H1 (cell line): ENCODE measurements at regions not wholly inside any gene's neighbourhood (a gene's known extent, or its start where the extent isn't known, plus 50 kb on each side); places are given as distances from the start of the nearest gene placed in this dataset.

Source experiments
- CTCF ChIA-PET: fragments of 300-600 bp; sonication (Branson Sonifier 250); formaldehyde crosslinking; loops from one replicate; lab custom pipeline; 2021; ENCODE audit not compliant: partially characterized antibody; lab: Charles Lee
- POLR2A ChIA-PET: fragments of 300-600 bp; sonication (Branson Sonifier 250); formaldehyde crosslinking; loops from one replicate; lab custom pipeline; 2021; ENCODE audit warnings: inconsistent platforms; ENCODE audit not compliant: partially characterized antibody; lab: Charles Lee
- DNase-seq, 2 experiments: peaks; one replicate each; pipeline versions ENCODE4 v3.0.0 to v3.0.0-alpha.2; 2010 to 2022; ENCODE audit warnings: low spot score in 2 of 2, low read depth in 1 of 2, mixed read lengths in 1 of 2
- FAIRE-seq: peaks from 2 replicates; lab custom pipeline; 2011; peaks lifted over from hg19 to GRCh38; lab: Jason Lieb, UNC
- H2AFZ ChIP-seq: 2 replicates; pipeline ENCODE4 v1.8.1; 2012; ENCODE audit warnings: low read length, inconsistent platforms
- H2AK5ac ChIP-seq: 2 replicates; pipeline ENCODE4 v1.6.1; 2013; ENCODE audit warnings: low read depth, low read length
- H2BK120ac ChIP-seq: replicated peaks from 2 replicates; pipeline ENCODE3; 2013; ENCODE audit warnings: low read depth, low read length, inconsistent platforms
- H2BK12ac ChIP-seq: 2 replicates; pipeline ENCODE4 v1.6.1; 2013; ENCODE audit warnings: low read depth, low read length
- H2BK15ac ChIP-seq: 2 replicates; pipeline ENCODE4 v1.6.1; 2013; ENCODE audit warnings: low read length
- H2BK20ac ChIP-seq: 2 replicates; pipeline ENCODE4 v1.6.1; 2013; ENCODE audit warnings: low read length
- H2BK5ac ChIP-seq: 2 replicates; pipeline ENCODE4 v1.6.1; 2013; ENCODE audit warnings: low read depth, low read length
- H3K14ac ChIP-seq: 2 replicates; pipeline ENCODE4 v1.6.1; 2013; ENCODE audit warnings: inconsistent platforms; ENCODE audit not compliant: insufficient read length
- H3K18ac ChIP-seq: 2 replicates; pipeline ENCODE4 v1.6.1; 2013; ENCODE audit warnings: low read length; ENCODE audit errors: extremely low read depth
- H3K23ac ChIP-seq: 2 replicates; pipeline ENCODE4 v1.6.1; 2013; ENCODE audit warnings: inconsistent platforms; ENCODE audit not compliant: insufficient read length
- H3K23me2 ChIP-seq: 2 replicates; pipeline ENCODE4 v1.6.1; 2013; ENCODE audit warnings: low read depth, low read length
- H3K27ac ChIP-seq: 2 replicates; pipeline ENCODE4 v1.6.1; 2011; ENCODE audit warnings: low read depth, low read length, inconsistent platforms
- H3K27me3 ChIP-seq, 4 experiments: replicated peaks in 1 of 4; 1 replicate in 1 of 4; 2 replicates in 3 of 4; pipeline versions ENCODE4 v1.6.1 to v1.8.1; 2011 to 2013; ENCODE audit warnings: low read length in 3 of 4, mild to moderate bottlenecking in 3 of 4, inconsistent platforms in 2 of 4, mixed read lengths in 2 of 4, moderate library complexity in 1 of 4; ENCODE audit not compliant: control insufficient read depth in 3 of 4, insufficient read depth in 3 of 4; ENCODE audit errors: extremely low read depth in 1 of 4
- H3K36me3 ChIP-seq, 4 experiments: 2 replicates each; pipeline versions ENCODE4 v1.6.1 to v1.8.1; 2011 to 2013; ENCODE audit warnings: mild to moderate bottlenecking in 4 of 4, low read length in 3 of 4, moderate library complexity in 2 of 4, control low read depth in 1 of 4, inconsistent platforms in 1 of 4; ENCODE audit not compliant: insufficient read depth in 4 of 4, control insufficient read depth in 2 of 4
- H3K4ac ChIP-seq: replicated peaks from 2 replicates; pipeline ENCODE3; 2013; ENCODE audit warnings: low read length, low read depth, mixed read lengths, inconsistent platforms; ENCODE audit not compliant: insufficient read length
- H3K4me1 ChIP-seq, 4 experiments: replicated peaks in 1 of 4; 1 replicate in 1 of 4; 2 replicates in 3 of 4; pipeline versions ENCODE4 v1.6.1 to v1.8.1; 2011 to 2013; ENCODE audit warnings: low read length in 3 of 4, inconsistent platforms in 2 of 4, mixed read lengths in 1 of 4; ENCODE audit not compliant: insufficient read depth in 4 of 4, control insufficient read depth in 3 of 4
- H3K4me2 ChIP-seq, 2 experiments: 2 replicates each; pipeline versions ENCODE4 v1.6.1 to v1.8.1; 2011 to 2013; ENCODE audit warnings: low read depth in 2 of 2, low read length in 2 of 2, control low read depth in 1 of 2, inconsistent platforms in 1 of 2, mild to moderate bottlenecking in 1 of 2; ENCODE audit not compliant: insufficient read depth in 1 of 2
- H3K4me3 ChIP-seq, 4 experiments: fragments of 200-600, 300-600 bp in 1 of 4; sonication (generic), shearing (Covaris generic), sonication (Bioruptor Twin) in 1 of 4; 2 replicates each; pipeline versions ENCODE4 v1.5.1 to v1.8.1; 2011 to 2016; ENCODE audit warnings: low read length in 4 of 4, low read depth in 3 of 4, control low read depth in 2 of 4, inconsistent platforms in 2 of 4, mild to moderate bottlenecking in 2 of 4, mixed read lengths in 1 of 4, moderate library complexity in 1 of 4; ENCODE audit not compliant: insufficient read depth in 2 of 4; ENCODE audit errors: extremely low read depth in 1 of 4
- H3K56ac ChIP-seq: replicated peaks from 2 replicates; pipeline ENCODE3; 2013; ENCODE audit warnings: low read depth, mild to moderate bottlenecking, mixed read lengths, low read length, inconsistent platforms; ENCODE audit not compliant: insufficient read length
- H3K79me1 ChIP-seq: 2 replicates; pipeline ENCODE4 v1.6.1; 2013; ENCODE audit warnings: low read depth, low read length, control low read depth
- H3K79me2 ChIP-seq, 2 experiments: 2 replicates each; pipeline versions ENCODE4 v1.6.1 to v1.8.1; 2012 to 2013; ENCODE audit warnings: low read length in 2 of 2, mild to moderate bottlenecking in 2 of 2, inconsistent platforms in 1 of 2; ENCODE audit not compliant: insufficient read depth in 2 of 2, control insufficient read depth in 1 of 2
- H3K9ac ChIP-seq, 4 experiments: replicated peaks in 1 of 4; 1 replicate in 1 of 4; 2 replicates in 3 of 4; pipeline versions ENCODE4 v1.6.1 to v1.8.1; 2011 to 2013; ENCODE audit warnings: low read depth in 3 of 4, low read length in 3 of 4, control low read depth in 2 of 4, mild to moderate bottlenecking in 2 of 4, moderate library complexity in 2 of 4, inconsistent platforms in 1 of 4; ENCODE audit errors: extremely low read depth in 1 of 4
- H3K9me3 ChIP-seq, 2 experiments: 2 replicates each; pipeline versions ENCODE4 v1.6.1 to v1.8.1; 2012 to 2013; ENCODE audit warnings: mild to moderate bottlenecking in 2 of 2, moderate library complexity in 2 of 2, control low read depth in 1 of 2, inconsistent platforms in 1 of 2, low read depth in 1 of 2, low read length in 1 of 2, mixed read lengths in 1 of 2; ENCODE audit not compliant: insufficient read depth in 2 of 2
- H4K20me1 ChIP-seq, 2 experiments: replicated peaks in 1 of 2; 2 replicates each; pipeline versions ENCODE3 to v1.8.1; 2011 to 2013; ENCODE audit warnings: inconsistent platforms in 2 of 2, low read length in 2 of 2, mild to moderate bottlenecking in 1 of 2; ENCODE audit not compliant: insufficient read depth in 2 of 2, control insufficient read depth in 1 of 2
- H4K5ac ChIP-seq: 2 replicates; pipeline ENCODE4 v1.6.1; 2013; ENCODE audit warnings: low read length, low read depth, mixed read lengths, inconsistent platforms; ENCODE audit not compliant: insufficient read length
- H4K8ac ChIP-seq: 2 replicates; pipeline ENCODE4 v1.8.0; 2013; ENCODE audit warnings: mild to moderate bottlenecking, moderate library complexity, low read length, inconsistent platforms; ENCODE audit not compliant: insufficient read depth; ENCODE audit errors: extremely low read depth
- H4K91ac ChIP-seq: replicated peaks from 2 replicates; pipeline ENCODE3; 2013; ENCODE audit warnings: low read length, mixed read lengths, inconsistent platforms; ENCODE audit not compliant: insufficient read length
- JUND ChIP-seq: IDR thresholded peaks from 2 replicates; pipeline ENCODE4 v1.6.1; 2011; ENCODE audit warnings: mild to moderate bottlenecking, improper control_type of control experiment, low read length
- RNF2 ChIP-seq: fragments of 200-900, 300-1000 bp; sonication (generic); IDR thresholded peaks from 2 replicates; pipeline ENCODE4 v1.7.1; 2016; ENCODE audit warnings: borderline replicate concordance, low read depth, mild to moderate bottlenecking, antibody characterized with exemption, low read length; ENCODE audit not compliant: poor library complexity, severe bottlenecking; ENCODE audit errors: missing control alignments
- WGBS, 2 experiments: shearing (Covaris generic) in 1 of 2; methylation state at CpG; one replicate each; pipeline versions ENCODE4 v1.1.6 to v1.1.7; 2013 to 2015; ENCODE audit warnings: low lambda C conversion rate in 2 of 2, mixed read lengths in 2 of 2, inconsistent platforms in 1 of 2, low coverage in 1 of 2, missing lambda C conversion rate in 1 of 2; ENCODE audit not compliant: insufficient replicate concordance in 2 of 2, insufficient coverage in 1 of 2, insufficient read length in 1 of 2; ENCODE audit errors: extremely low coverage in 1 of 2, missing lambda C conversion rate in 1 of 2; 5-methylcytosine and 5-hydroxymethylcytosine counted together

GRCh38 chr14:27371209-27371608, 773.4 kb upstream of the NOVA1 start:
- ChIA-PET POLR2A (no interaction called here), CTCF (interaction anchor here (0.7 kb wide), 1 partner anchor 205 kb away, joined by 3 read pairs; no protein-coding TSS in a partner anchor)
- Histone ChIP-seq H2BK20ac (no peak overlapping the region), H2AK5ac (no peak overlapping the region), H3K18ac (no peak overlapping the region), H3K79me2 (no peaks in the 10 kb centered on the region), H3K9ac (no peak overlapping the region), H3K4me2 (no peak overlapping the region), H4K20me1 (no peaks in the 10 kb centered on the region), H3K4me3 (no peak overlapping the region), H3K4me1 (no peaks in the 10 kb centered on the region), H2BK12ac (no peak overlapping the region), H2AFZ (no peak overlapping the region), H3K9me3 (no peaks in the 10 kb centered on the region), H3K4ac (no peak overlapping the region), H4K8ac (no peak overlapping the region), H2BK15ac (no peak overlapping the region), H3K14ac (no peak overlapping the region), H3K23me2 (no peaks in the 10 kb centered on the region), H3K27ac (no peak overlapping the region), H4K5ac (no peak overlapping the region), H2BK5ac (no peak overlapping the region), H2BK120ac (no peak overlapping the region), H4K91ac (no peak overlapping the region), H3K36me3 (no peaks in the 10 kb centered on the region), H3K27me3 (no peaks in the 10 kb centered on the region), H3K23ac (no peak overlapping the region), H3K79me1 (no peaks in the 10 kb centered on the region), H3K56ac (no peak overlapping the region)
- WGBS, 2 experiments: 94% methylated on average over 4 of the region's 4 CpGs; no CpG with 5 or more reads in 1 of the 2 experiments
- TF ChIP-seq RNF2: no peak
- no peak for TF ChIP-seq JUND
- FAIRE-seq (no peak), DNase-seq (no peak)
